Transverse colon (tissue), 4 donors: ENCODE measurements at regions not wholly inside any gene's neighbourhood (a gene's known extent, or its start where the extent isn't known, plus 50 kb on each side); places are given as distances from the start of the nearest gene placed in this dataset.

ENCODE experiments used
- EP300 ChIP-seq: sonication (generic); formaldehyde crosslinking; IDR thresholded peaks from one replicate; pipeline ENCODE4 v1.6.1; 2017; ENCODE audit warnings: antibody characterized with exemption, low read depth
- POLR2A ChIP-seq: fragments of 450-650 bp; IDR thresholded peaks from one replicate; pipeline ENCODE4 v1.6.1; 2016; ENCODE audit warnings: antibody characterized with exemption, mild to moderate bottlenecking, moderate library complexity
- POLR2AphosphoS5 ChIP-seq, 3 donors: sonication (generic); formaldehyde crosslinking; IDR thresholded peaks; one replicate each; pipeline ENCODE4 v1.6.1; 2016; ENCODE audit warnings: antibody characterized with exemption in 3 of 3
- TF ChIP-seq, protein P1 (sequence below), 5 experiments: fragments of 200-600 bp in 3 of 5; fragments of 450-650 bp in 2 of 5; sonication (generic) in 3 of 5; IDR thresholded peaks; 1 replicate in 2 of 5; 2 replicates in 3 of 5; pipeline ENCODE4 v1.5.1; 2016 to 2017; ENCODE audit warnings: antibody characterized with exemption in 5 of 5, inconsistent platforms in 3 of 5, mild to moderate bottlenecking in 2 of 5, moderate library complexity in 1 of 5

DNA sequence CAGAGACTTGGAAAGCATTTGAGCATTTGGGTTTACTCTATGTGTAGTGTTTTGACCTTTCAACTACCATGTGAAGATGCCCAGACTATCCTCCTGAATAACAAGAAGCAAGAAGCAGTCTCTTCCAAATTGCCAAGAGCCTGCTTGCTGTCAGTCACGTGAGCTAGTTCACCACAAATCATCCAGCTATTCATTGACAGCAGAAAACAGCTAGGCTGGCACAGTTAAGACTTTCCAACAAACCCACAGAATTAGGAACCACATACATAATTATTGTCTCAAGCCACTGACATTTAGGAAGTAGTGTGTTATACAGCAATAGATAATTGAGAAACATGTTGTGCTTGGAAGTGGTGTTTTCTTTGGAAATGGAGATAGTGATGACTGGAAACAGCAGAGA lies 1652.0 kb downstream of the NCAM2 start:
- TF ChIP-seq EP300 (no peak), POLR2A (no peak), POLR2AphosphoS5 (IDR thresholded peaks at IDR 0.05) (no peak)
- TF ChIP-seq, protein P1, sequence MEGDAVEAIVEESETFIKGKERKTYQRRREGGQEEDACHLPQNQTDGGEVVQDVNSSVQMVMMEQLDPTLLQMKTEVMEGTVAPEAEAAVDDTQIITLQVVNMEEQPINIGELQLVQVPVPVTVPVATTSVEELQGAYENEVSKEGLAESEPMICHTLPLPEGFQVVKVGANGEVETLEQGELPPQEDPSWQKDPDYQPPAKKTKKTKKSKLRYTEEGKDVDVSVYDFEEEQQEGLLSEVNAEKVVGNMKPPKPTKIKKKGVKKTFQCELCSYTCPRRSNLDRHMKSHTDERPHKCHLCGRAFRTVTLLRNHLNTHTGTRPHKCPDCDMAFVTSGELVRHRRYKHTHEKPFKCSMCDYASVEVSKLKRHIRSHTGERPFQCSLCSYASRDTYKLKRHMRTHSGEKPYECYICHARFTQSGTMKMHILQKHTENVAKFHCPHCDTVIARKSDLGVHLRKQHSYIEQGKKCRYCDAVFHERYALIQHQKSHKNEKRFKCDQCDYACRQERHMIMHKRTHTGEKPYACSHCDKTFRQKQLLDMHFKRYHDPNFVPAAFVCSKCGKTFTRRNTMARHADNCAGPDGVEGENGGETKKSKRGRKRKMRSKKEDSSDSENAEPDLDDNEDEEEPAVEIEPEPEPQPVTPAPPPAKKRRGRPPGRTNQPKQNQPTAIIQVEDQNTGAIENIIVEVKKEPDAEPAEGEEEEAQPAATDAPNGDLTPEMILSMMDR (IDR thresholded peaks at IDR 0.05), result no peak
